AG09319 (cell line): ENCODE measurements at regions not wholly inside any gene's neighbourhood (a gene's known extent, or its start where the extent isn't known, plus 50 kb on each side); places are given as distances from the start of the nearest gene placed in this dataset.

Source experiments
- DNase-seq: peaks from one replicate; pipeline ENCODE4 v3.0.0-alpha.2; 2010; ENCODE audit warnings: low read depth; ENCODE audit errors: extremely low read depth
- TF ChIP-seq, protein P1 (sequence below): IDR thresholded peaks from 2 replicates; pipeline ENCODE4 v1.5.1; 2011; ENCODE audit warnings: low read depth, mild to moderate bottlenecking, inconsistent platforms, low read length, moderate library complexity

DNA sequence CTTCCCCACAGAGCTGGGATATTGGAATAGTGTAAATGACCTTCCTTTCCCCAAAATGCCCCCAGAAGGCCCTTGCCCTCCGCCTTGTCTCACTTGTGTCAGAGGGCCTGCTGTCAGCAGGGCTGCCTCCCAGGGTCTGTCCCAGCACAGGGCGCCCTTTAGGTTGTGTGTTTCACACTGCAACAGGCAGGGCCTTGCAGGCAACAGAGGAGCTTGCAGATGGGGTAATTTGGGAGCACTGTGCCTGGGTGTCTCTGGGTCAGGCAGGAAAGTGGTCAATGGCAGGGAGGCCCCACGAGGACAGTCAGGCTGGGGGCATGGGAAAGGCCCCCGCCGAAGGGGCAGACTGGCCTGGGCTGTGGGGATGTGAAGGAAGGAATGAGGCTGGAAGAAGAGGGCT, 130.7 kb downstream of the ASB1 start:
- DNase-seq: no peak
- TF ChIP-seq, protein P1, sequence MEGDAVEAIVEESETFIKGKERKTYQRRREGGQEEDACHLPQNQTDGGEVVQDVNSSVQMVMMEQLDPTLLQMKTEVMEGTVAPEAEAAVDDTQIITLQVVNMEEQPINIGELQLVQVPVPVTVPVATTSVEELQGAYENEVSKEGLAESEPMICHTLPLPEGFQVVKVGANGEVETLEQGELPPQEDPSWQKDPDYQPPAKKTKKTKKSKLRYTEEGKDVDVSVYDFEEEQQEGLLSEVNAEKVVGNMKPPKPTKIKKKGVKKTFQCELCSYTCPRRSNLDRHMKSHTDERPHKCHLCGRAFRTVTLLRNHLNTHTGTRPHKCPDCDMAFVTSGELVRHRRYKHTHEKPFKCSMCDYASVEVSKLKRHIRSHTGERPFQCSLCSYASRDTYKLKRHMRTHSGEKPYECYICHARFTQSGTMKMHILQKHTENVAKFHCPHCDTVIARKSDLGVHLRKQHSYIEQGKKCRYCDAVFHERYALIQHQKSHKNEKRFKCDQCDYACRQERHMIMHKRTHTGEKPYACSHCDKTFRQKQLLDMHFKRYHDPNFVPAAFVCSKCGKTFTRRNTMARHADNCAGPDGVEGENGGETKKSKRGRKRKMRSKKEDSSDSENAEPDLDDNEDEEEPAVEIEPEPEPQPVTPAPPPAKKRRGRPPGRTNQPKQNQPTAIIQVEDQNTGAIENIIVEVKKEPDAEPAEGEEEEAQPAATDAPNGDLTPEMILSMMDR: no peak

DNA sequence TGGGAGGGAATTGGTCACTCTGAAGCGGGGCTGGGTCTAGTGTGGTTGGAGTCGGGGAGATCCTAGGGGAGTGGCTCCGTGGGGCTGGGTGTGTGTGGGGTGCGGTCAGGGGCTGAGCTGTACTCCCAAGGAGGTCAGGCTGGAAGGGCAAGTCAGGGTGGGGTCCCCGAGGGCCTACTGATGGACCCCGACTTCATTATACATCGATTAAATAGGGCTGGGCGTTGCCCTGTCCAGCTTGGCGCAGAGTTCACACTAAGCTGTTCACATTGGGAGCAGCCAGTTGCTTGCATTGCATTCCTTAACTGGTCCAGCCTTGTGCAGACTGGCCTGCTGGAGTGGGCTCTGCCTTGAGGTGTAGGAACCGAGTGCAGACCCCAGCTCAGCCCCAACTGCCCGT, 131.2 kb downstream of the ASB1 start:
- TF ChIP-seq, protein P1: no peak
- no peak for DNase-seq

DNA sequence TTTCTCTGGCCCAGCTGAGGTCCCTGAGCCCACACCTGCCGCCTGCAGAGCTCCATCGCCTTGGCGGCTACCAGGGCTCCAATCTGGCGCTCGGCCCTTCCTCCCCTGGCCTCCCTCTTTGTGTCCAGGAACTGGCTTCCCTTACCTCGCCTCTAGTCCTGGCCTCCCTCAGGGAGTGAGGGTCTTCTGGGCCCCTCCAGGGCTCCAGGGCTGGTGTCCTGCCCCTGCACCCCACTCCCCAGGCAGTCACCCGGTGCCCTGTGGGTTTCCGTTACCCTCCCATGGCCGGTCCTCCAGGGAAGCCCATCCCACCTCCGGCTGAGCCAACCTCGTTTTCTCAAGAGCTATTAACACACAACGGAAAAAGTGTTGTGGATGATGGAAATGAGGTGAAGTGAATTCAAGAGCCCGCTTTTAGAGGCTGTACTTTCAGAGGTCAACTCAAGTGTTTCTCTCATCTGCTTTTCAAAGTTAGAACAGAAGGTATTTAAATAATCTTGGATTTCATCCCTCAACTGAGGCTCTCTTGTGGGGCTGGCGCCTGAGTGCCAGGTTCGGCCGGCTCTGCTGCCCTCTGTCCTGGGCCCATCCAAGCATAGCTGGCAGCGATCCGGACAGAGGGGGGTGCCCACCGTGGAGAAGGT, 131.9 kb downstream of the ASB1 start:
- no peak for DNase-seq
- TF ChIP-seq, protein P1: no peak

DNA sequence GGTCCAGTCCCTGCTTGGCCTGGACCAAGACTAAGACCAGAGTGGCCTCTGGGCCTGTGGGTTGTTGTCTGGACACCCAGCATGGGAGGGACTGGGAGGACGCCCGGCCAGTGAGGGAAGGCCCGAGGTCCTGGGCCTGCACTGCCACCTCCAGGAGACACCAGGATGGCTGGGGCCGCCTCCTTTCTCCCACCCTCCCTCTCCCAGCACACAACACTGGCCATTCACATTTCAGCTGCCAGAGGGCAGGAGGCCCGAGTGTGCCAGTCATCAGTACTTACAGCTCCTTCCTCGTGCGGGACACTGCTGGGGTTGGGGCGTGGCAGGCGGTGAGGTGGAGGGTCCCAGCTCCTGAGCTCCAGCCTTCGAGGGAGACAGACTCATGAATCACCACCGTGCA, 133.5 kb downstream of the ASB1 start:
- DNase-seq: no peak
- TF ChIP-seq, protein P1: no peak

DNA sequence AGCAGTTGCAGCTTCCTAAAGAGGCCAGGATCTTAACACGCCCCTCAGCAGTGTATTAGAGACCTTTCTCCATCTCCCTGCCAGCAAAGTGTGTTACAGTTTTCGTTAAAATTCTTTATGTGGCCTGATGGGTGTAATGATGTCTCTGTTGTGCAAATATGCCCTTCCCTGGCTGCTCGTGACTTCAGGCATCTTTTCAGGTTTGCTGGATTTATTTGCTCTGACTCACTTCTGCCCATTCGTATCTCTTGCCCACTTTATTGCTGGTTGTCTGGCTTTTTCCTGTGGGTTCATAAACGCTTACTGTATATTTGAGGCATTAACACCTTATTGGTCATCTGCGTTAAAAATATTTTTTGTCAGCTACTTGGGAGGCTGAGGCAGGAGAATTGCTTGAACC, 134.5 kb downstream of the ASB1 start:
- no peak for DNase-seq
- TF ChIP-seq, protein P1: no peak

DNA sequence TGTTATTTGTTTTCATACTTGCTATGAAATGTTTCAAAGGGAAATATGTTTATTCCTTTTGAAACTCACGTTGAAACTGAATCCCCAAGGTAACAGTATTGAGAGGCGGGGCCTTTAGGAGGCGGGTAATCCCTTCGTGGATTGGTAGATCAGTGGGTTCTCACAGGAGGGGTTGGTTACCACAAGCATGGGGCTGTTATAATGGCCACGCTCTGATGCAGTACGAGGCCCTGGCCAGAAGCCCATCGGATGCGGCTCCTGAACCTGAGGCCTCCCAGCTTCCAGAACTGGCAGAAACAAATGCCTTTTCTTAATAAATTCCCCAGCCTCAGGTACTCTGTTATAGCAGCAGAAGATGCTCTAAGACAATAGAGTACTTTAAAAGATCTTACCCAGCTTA, 135.7 kb downstream of the ASB1 start:
- DNase-seq: no peak
- TF ChIP-seq, protein P1: no peak

DNA sequence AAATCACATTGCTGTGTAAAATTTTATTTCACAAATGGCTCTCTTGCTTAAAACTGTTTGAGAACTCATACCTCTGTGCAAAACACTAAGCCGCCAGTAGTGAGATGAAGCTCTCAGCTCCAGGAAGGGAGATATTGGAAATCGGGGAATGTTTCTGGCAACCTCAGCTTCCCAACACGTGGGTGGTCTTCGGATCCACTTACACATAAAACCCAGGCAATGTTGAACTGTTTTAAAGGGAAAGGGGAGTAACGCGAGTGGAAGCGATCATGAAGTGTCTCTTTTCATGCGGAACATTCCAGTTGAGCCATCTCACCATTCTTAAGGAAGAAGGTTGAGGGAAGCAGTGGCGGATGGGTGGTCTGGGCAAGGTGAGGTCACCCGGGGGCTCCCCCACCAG, 136.8 kb downstream of the ASB1 start:
- TF ChIP-seq, protein P1: no peak
- DNase-seq: no peak
